GM10248 (cell line): ENCODE measurements at regions not wholly inside any gene's neighbourhood (a gene's known extent, or its start where the extent isn't known, plus 50 kb on each side); places are given as distances from the start of the nearest gene placed in this dataset.

Source experiments
- CTCF ChIA-PET: fragments of 300-600 bp; sonication (Branson Sonifier 250); formaldehyde crosslinking; extraction: SDS; loops from one replicate; lab custom pipeline; 2021; ENCODE audit warnings: antibody characterized with exemption; lab: Yijun Ruan, JAX
- POLR2A ChIA-PET: fragments of 350-650 bp; sonication (Branson Sonifier 250); formaldehyde crosslinking; extraction: SDS; loops from one replicate; lab custom pipeline; 2020; ENCODE audit warnings: antibody characterized with exemption; lab: Yijun Ruan, JAX
- DNase-seq: peaks from one replicate; pipeline ENCODE4 v3.0.0; 2012; ENCODE audit errors: extremely low spot score
- TF ChIP-seq, protein P1 (sequence below): IDR thresholded peaks from 2 replicates; pipeline ENCODE4 v1.5.1; 2012; ENCODE audit warnings: mild to moderate bottlenecking, low read depth; ENCODE audit errors: extremely low read depth, missing control alignments, control extremely low read depth

DNA sequence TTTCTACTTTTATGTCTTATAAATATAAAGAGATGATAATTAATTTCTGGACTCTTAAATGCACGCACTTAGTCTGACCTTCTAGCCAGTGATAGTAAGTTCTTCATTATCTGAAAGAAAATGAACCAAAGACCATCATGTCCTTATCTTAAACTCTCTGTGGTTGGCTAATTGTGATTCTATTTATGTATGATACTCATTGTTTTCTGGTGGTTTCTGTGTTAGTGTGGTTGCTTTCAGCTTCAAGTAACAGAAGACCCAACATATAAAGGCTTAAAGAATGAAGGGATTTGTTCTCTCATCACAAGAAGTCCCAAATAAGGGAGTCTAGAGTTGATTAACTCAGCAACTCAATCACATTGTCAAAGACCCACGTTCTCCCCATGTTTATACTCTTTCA is 225.2 kb upstream of the TANK start:
- no peak for DNase-seq

DNA sequence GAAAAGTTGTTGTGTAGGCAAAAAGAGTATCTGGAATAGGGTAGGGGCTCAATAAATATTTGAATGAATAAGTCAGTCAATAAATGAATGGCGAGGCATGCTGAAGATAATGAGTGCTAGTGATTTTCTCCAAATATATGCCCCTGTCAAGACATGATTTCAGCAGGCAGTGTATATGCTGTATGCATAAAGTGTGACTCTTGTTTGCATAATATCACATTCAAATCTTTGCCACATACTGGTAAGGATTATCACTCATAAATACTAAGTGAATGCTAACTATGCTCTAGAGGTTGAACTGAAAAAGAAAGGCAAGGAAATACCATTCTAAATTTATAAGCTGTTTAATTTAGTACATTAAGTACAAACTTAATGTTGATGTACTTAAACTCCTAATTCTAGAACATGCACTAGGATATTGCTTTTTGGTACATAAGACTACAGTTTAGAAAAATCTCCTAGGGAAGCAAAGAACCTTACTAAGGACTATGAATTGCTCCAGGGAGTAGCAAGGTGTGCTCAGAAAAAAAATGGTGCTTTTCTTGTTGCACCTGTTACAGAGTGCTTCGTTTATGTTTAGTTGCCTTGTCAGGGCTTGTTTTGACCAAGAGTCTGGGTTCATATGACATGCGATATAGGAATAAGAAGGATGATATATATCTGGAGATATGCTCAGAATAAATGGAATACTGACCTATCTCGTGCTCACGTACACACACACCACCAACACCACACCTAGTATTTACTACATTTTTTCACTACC is 224.0 kb upstream of the TANK start:
- POLR2A ChIA-PET = no interaction called here
- DNase-seq = no peak
- CTCF ChIA-PET = interaction anchor here (1.1 kb wide), 1 partner anchor 9 kb away, joined by 4 read pairs; no protein-coding TSS in a partner anchor
- TF ChIP-seq, protein P1, sequence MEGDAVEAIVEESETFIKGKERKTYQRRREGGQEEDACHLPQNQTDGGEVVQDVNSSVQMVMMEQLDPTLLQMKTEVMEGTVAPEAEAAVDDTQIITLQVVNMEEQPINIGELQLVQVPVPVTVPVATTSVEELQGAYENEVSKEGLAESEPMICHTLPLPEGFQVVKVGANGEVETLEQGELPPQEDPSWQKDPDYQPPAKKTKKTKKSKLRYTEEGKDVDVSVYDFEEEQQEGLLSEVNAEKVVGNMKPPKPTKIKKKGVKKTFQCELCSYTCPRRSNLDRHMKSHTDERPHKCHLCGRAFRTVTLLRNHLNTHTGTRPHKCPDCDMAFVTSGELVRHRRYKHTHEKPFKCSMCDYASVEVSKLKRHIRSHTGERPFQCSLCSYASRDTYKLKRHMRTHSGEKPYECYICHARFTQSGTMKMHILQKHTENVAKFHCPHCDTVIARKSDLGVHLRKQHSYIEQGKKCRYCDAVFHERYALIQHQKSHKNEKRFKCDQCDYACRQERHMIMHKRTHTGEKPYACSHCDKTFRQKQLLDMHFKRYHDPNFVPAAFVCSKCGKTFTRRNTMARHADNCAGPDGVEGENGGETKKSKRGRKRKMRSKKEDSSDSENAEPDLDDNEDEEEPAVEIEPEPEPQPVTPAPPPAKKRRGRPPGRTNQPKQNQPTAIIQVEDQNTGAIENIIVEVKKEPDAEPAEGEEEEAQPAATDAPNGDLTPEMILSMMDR = no peak

More for the DNA sequence above, 225.2 kb upstream of the TANK start:
- ChIA-PET CTCF (no interaction called here), POLR2A (no interaction called here)
- TF ChIP-seq, protein P1 = no peak

DNA sequence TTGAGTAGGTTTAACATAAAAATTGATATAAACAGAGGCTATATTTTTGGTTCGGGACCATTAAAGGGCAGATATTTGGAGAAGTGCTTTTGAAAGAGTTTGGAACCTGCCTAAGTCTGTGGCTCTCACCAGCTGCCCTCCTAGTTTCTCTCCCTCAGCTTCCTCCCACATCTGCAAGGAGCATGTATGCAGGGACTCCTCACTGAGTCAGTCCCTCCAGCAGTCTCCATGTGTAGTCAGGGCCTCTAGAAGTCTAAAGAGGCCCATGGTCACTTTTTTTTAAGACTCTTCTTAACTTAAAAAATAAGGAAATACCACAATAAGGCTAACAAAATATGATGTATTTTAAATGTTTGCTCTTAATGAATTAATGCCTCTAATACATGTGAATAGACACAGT is 220.0 kb upstream of the TANK start:
- TF ChIP-seq, protein P1 = no peak
- ChIA-PET POLR2A (no interaction called here), CTCF (no interaction called here)
- no peak for DNase-seq

DNA sequence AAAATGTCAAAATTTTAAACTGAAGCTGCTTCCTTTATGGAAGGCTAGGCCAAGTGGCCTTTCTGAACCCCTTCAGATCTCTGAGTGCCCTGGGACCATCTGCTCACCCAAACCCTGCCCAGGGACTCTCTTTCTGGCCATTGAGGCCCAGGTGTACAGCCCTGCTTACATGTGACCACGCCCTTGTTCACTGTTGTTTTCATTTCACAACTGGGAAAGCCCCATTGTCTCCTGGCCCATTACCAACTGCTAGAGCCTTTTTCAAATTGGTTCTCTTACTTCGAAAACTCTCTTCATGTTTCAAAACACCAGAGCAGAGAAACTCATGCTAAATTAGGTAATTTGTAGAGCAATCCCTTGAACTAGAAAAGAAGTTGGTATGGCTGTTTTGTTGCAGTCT is 219.5 kb upstream of the TANK start:
- CTCF ChIA-PET = interaction anchor here (1.4 kb wide), 1 partner anchor 37 kb away, joined by 3 read pairs; no protein-coding TSS in a partner anchor

DNA sequence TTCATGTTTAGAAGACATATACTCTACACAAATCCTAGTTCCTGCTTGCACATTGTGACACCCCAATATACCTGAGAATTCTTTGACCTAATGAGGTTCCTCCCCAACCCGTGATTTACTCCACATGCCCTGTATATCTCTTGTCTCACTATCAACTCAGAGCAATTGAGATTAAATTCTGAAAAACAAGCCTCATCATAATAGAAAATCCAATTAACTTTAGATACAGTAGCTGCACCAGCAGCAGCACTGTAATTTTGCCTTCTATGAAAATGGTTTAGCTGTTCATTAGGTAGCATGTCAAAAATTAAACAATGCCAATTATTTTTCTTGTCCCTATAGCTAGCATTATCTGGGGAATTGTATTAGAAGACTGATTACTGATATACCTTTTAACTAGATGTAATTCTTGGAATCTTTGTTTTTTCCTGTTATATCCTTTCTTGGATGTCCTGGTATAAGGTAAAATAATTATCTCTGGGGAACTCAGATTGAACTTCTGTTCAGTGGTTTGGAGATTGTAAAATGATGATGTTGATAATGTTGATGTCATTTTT is 218.9 kb upstream of the TANK start:
- no peak for DNase-seq
- CTCF ChIA-PET = interaction anchor here (1.1 to 1.4 kb wide), 2 partner anchors 13 to 37 kb away, joined by 3 read pairs; no protein-coding TSS in a partner anchor
- POLR2A ChIA-PET = no interaction called here
- TF ChIP-seq, protein P1 = no peak

More for the DNA sequence above, 219.5 kb upstream of the TANK start:
- POLR2A ChIA-PET = no interaction called here
- DNase-seq = peak; percentile 13
- TF ChIP-seq, protein P1 = no peak

DNA sequence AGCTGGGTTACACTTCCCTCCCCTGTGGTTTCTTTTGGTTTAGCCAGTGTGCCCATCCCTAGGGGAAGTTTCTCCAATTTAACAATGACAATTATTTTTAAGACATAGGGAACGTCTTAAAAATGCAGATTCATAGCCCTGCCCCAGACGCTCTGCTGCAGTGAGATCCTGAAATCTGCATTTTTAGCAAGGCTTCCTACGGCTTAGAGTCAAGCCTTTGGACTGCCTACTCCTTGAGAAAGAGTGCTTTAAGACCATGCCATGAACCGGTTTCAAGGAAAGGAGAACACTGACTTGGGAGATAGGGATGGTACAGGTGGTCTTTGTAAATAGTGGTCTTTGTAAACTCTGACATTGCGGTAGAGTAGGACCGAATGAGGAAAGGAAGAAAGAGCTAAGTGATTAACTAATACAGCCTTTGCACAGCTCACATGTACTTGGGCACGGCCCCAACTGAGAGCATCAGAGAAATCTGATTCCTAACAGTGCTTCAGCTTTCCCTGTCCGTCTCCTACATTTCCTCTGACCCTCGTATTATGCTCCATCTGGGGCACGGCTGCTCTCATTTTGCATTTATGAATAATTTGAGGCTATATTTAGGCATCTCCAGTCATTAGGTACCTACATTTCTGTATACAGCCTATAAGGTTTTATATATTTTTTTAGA is 217.6 kb upstream of the TANK start:
- TF ChIP-seq, protein P1 = no peak
- POLR2A ChIA-PET = no interaction called here
- no peak for DNase-seq
- CTCF ChIA-PET = interaction anchor here (0.9 to 1.3 kb wide), 4 partner anchors 9 to 29 kb away, joined by 3 to 5 read pairs (median 4); no protein-coding TSS in a partner anchor
